ENCODE measurements at regions not wholly inside any gene's neighbourhood (a gene's known extent, or its start where the extent isn't known, plus 50 kb on each side); places are given as distances from the start of the nearest gene placed in this dataset.

DNA sequence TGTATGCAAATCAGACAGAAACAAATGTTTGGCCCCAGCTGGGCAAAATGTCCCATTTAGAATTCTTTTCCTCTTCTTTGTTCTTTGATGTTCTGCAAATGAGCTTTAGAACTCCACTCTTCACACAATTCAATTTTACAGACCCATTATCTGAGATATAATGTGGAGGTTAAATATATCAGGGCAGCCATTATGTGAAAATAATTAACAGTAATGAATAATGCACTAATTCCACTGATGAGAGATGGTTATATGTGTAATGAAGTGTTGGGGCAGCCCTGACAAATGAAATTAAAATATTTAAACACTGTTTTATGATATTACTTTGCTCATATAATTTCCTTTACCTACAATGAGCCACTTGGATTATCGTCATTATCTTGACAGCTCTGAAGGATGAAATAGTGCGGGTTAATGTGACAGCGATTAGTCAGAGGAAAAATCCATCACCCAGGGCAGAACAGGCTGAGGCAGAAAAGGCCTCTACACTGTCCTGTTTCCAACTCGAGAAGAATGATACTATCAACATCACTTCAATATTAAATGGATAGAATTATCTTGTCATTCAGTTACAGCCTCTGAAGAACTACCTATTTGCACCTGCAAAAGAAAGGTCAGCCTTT, 321.1 kb downstream of the RBM26 start:
- no peak for DNase-seq (ENCODE audit: low read depth)

DNA sequence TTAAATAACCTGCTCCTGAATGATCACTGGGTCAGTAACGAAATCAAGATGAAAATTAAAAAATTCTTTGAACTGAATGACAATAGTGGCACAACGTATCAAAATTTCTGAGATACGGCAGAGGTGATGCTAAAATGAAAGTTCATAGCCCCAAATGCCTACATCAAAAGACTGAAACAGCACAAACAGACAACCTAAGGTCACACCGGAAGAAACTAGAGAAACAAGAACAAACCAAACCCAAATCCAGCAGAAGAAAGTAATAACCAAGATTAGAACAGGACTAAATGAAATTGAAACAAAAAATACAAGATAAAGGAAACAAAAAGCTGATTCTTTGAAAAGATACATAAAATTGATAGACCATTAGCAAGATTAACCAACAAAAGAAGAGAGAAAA, 324.1 kb downstream of the RBM26 start:
- DNase-seq (ENCODE audit: low read depth): no peak

- no peak for DNase-seq (ENCODE audit: low read depth)
These were observed 326.7 kb downstream of the RBM26 start for GRCh38 chr13:79079351-79079839.

DNA sequence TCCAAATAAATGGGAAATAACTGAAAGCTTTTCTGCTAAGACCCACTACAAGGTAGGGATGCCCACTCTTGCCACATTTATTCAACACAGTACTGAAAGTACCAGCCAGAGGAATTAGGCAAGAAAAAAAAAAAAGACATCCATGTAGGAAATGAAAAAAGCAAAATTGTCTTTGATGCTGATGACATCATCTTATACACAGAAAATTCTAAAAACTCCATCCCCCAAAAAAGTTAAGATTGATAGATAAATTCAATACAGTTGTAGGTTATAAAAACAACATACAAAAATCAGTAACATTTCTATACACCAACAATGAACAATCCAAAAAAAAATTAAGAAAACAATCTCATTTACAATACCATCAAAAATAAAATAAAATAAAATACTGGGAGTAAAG, 330.4 kb downstream of the RBM26 start:
- DNase-seq (ENCODE audit: low read depth): no peak

- DNase-seq (ENCODE audit: low read depth): no peak
These were observed 335.6 kb downstream of the RBM26 start for GRCh38 chr13:79070343-79070974.

DNA sequence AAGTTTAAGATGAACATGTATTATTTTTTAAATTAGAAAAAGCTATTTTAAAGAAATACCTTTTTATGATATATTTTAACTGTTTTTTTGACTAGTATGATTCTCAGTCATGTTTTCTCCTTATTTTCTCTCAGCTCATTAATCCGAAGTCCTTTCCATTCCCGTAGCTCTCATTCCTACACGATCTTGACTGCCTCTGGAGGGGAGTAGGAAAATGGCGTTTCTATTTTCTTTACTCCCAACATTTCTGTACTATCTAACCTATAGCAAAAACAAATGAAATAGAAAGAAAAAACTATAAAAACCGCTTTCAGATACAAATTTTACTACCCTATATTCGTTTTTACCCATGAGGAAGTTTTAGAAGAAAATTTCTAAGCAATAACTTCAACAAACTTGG, 343.8 kb downstream of the RBM26 start:
- DNase-seq (ENCODE audit: low read depth): no peak

GRCh38 chr13:79060216-79060615, 345.8 kb downstream of the RBM26 start:
- no peak for DNase-seq (ENCODE audit: low read depth)

- no peak for DNase-seq (ENCODE audit: low read depth)
These were observed 349.3 kb downstream of the RBM26 start for GRCh38 chr13:79056706-79057105.

- no peak for DNase-seq (ENCODE audit: low read depth)
These were observed 354.6 kb downstream of the RBM26 start for GRCh38 chr13:79051472-79051871.

GRCh38 chr13:79044415-79044814, 361.6 kb downstream of the RBM26 start:
- DNase-seq (ENCODE audit: low read depth): no peak

- DNase-seq (ENCODE audit: low read depth): no peak
These were observed 362.8 kb downstream of the RBM26 start for GRCh38 chr13:79043208-79043607.

DNA sequence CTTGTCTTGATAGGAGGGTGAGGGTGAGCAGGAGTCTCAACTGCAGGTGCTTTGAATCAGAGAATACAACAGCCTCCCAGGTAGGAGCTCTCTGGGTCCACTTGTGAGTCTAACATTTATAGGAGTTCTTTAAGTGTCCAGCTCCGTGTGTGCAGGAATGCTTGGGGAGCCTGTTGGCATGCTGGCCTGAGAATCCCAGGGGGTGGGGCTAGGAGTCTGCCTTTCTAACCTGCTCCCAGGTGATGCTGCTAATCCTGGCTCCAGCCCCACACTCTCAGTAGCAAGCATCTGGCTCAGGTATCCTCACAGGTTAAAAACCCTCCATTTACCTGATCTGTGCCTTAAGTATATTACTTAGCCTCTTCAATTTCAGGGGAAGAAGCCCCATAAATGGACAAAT, 368.9 kb downstream of the RBM26 start:
- DNase-seq (ENCODE audit: low read depth): no peak

- DNase-seq (ENCODE audit: low read depth): no peak
These were observed 371.7 kb downstream of the RBM26 start for GRCh38 chr13:79034341-79034740.

DNA sequence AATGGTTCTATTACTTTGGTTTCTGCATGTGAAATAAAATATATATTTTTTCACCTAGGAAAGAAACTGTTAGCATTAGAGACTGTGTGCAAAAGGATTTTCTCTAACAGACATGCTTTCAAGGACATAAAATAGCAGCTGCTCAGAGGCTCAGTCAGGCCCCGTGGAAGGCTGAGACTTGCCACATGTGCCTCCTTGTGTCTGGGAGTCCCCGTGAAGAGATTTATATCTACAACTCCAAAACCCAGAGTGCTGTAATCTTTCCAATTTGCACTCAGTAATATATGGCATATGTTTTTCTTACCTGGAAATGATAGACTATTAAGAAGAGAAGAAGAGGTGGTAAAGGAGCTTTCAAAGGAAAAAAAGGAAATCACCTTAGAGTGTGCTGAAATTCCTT, 371.6 kb upstream of the OBI1 start:
- no peak for DNase-seq (ENCODE audit: low read depth)

GRCh38 chr13:79018166-79018565, 359.2 kb upstream of the OBI1 start:
- no peak for DNase-seq (ENCODE audit: low read depth)

DNA sequence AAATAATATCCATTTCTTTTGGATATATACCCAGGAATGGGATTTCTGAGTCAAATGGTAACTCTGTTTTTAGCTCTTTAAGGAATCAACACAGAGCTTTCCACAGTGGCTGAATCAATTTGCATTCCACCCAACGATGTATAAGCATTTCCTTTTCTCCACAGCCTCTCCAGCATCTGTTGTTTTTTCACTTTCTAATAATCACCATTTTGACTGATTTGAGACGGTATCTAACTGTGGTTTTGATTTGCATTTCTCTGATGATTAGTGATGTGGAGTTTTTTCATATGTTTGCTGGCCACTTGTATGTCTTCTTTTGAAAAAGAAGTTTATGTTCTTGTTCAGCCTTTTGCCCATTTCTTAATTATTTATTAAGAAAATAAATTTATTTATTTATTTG, 352.2 kb upstream of the OBI1 start:
- no peak for DNase-seq (ENCODE audit: low read depth)

- no peak for DNase-seq (ENCODE audit: low read depth)
These were observed 345.3 kb upstream of the OBI1 start for GRCh38 chr13:79003989-79004898.

DNA sequence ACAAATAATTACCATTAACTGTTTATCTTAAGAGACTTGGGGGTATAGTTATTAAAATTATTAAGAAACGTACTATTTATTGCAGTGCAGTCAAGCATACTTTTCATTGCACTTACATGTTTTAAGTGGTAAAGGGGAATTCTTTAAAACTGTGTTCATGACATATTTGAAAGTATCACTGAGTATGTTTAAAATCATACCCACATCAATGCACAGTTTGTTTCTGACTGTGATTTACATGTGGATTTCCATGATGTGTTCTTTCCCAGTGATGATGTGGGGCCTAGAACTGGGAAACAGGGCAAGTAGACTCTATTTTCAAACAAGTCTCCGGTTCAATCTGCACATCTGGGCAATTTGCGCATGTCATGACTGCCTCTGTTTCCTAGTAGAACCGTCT, 340.5 kb upstream of the OBI1 start:
- DNase-seq (ENCODE audit: low read depth): no peak

- no peak for DNase-seq (ENCODE audit: low read depth)
These were observed 339.8 kb upstream of the OBI1 start for GRCh38 chr13:78998630-78999315.

- DNase-seq (ENCODE audit: low read depth): no peak
These were observed 339.1 kb upstream of the OBI1 start for GRCh38 chr13:78997902-78998629.

GRCh38 chr13:78993792-78994191, 334.8 kb upstream of the OBI1 start:
- no peak for DNase-seq (ENCODE audit: low read depth)

DNA sequence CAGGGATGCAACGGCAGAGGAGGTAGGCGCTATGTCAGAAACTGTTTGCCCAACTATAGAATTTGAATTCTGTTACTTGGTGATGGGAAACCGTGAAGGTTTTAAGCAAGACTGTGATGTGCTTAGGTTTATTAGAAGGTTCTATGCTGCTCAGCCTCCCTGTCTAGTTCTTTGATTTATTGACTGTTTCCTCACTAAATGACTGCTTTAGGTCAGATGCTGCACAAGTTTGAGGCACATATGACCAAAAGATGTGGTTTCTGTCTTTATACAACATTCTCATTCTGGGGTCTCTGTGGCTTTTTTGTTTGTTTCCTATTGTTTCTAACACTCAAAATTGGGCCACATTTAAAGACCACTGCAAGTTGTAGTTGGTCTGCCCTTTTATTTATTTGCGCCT, 323.0 kb upstream of the OBI1 start:
- no peak for DNase-seq (ENCODE audit: low read depth)
